HepG2 (cell line): ENCODE measurements at regions not wholly inside any gene's neighbourhood (a gene's known extent, or its start where the extent isn't known, plus 50 kb on each side); places are given as distances from the start of the nearest gene placed in this dataset.

Experiments
- ATAC-seq: fragments of 200-7000 bp; cut with Tn5 transposase; 3 replicates; pipeline ENCODE4 v1.9.1; 2020; ENCODE audit warnings: mild to moderate bottlenecking, moderate library complexity
- BruUV-seq: library from RNA; stranded (reverse); fragments of 400-500 nt; replicated peaks from 2 replicates; lab custom pipeline; 2021; lab: Mats Ljungman, UMichigan
- CTCF ChIA-PET: fragments of 300-600 bp; formaldehyde crosslinking; extraction: SDS; loops from one replicate; lab custom pipeline; 2021; ENCODE audit warnings: low total read pairs, inconsistent platforms, low intra/inter-chr PET ratio; lab: Yijun Ruan, JAX
- POLR2A ChIA-PET: fragments of 350-600 bp; sonication (Branson Sonifier 250); formaldehyde crosslinking; loops from one replicate; lab custom pipeline; 2020; ENCODE audit warnings: antibody characterized with exemption, inconsistent platforms; lab: Yijun Ruan, JAX
- DNase-seq: peaks from one replicate; pipeline ENCODE4 v3.0.0-alpha.2; 2015; ENCODE audit warnings: low spot score
- FAIRE-seq: peaks from 3 replicates; lab custom pipeline; 2011; peaks lifted over from hg19 to GRCh38; lab: Jason Lieb, UNC
- H2AFZ ChIP-seq: one replicate; pipeline ENCODE4 v1.6.1; 2011; ENCODE audit warnings: low read length, inconsistent platforms
- H3K27ac ChIP-seq: fragments of 300-600 bp; 3 replicates; pipeline ENCODE4 v1.8.0; 2011; ENCODE audit warnings: mixed run types, mild to moderate bottlenecking, mixed read lengths, low read length, inconsistent platforms; ENCODE audit not compliant: insufficient read depth; ENCODE audit errors: extremely low read length
- H3K27me3 ChIP-seq, 2 experiments: fragments of 200-600 bp in 1 of 2; 2 replicates in 1 of 2; 3 replicates in 1 of 2; pipeline versions ENCODE4 v1.6.0 to v1.8.0; 2011; ENCODE audit warnings: low read length in 2 of 2, mild to moderate bottlenecking in 2 of 2, moderate library complexity in 2 of 2, inconsistent platforms in 1 of 2; ENCODE audit not compliant: insufficient read depth in 2 of 2, control insufficient read depth in 1 of 2
- H3K36me3 ChIP-seq, 2 experiments: fragments of 200-600 bp in 1 of 2; replicated peaks in 1 of 2; 2 replicates in 1 of 2; 3 replicates in 1 of 2; pipeline versions ENCODE4 v1.5.1 to v1.8.0; 2011; ENCODE audit warnings: low read length in 2 of 2, inconsistent platforms in 1 of 2; ENCODE audit not compliant: insufficient read depth in 2 of 2, control insufficient read depth in 1 of 2
- H3K4me1 ChIP-seq: 2 replicates; pipeline ENCODE4 v1.5.1; 2012; ENCODE audit warnings: low read length, inconsistent platforms; ENCODE audit not compliant: insufficient read depth
- H3K4me2 ChIP-seq: 2 replicates; pipeline ENCODE4 v1.6.0; 2011; ENCODE audit warnings: low read depth, low read length, inconsistent platforms
- H3K4me3 ChIP-seq, 3 experiments: fragments of 200-600 bp in 1 of 3; sonication (generic), shearing (Covaris generic) in 1 of 3; replicated peaks in 1 of 3; 2 replicates each; pipeline ENCODE4 v1.5.1; 2011 to 2016; ENCODE audit warnings: low read length in 3 of 3, inconsistent platforms in 2 of 3, low read depth in 2 of 3, mild to moderate bottlenecking in 2 of 3, control low read depth in 1 of 3, mixed read lengths in 1 of 3; ENCODE audit not compliant: insufficient read depth in 1 of 3
- H3K79me2 ChIP-seq: one replicate; pipeline ENCODE4 v1.6.1; 2011; ENCODE audit warnings: low read length, inconsistent platforms; ENCODE audit not compliant: insufficient read depth
- H3K9ac ChIP-seq: 2 replicates; pipeline ENCODE4 v1.6.0; 2011; ENCODE audit warnings: mild to moderate bottlenecking, low read depth, low read length, inconsistent platforms; ENCODE audit not compliant: insufficient read depth
- H3K9me3 ChIP-seq: 2 replicates; pipeline ENCODE4 v1.5.1; 2012; ENCODE audit warnings: mild to moderate bottlenecking, low read length
- H4K20me1 ChIP-seq: 2 replicates; pipeline ENCODE4 v1.6.0; 2011; ENCODE audit warnings: inconsistent platforms, mild to moderate bottlenecking, low read length, moderate library complexity; ENCODE audit not compliant: insufficient read depth
- CENPT ChIP-seq: sonication (generic); formaldehyde crosslinking; IDR thresholded peaks from 2 replicates; pipeline ENCODE4 v1.8.0; 2022; ENCODE audit warnings: low read depth, mild to moderate bottlenecking, moderate library complexity, missing genetic modification reagents
- CHCHD3 ChIP-seq: sonication (generic); formaldehyde crosslinking; IDR thresholded peaks from 2 replicates; pipeline ENCODE4 v1.8.0; 2022; ENCODE audit warnings: mild to moderate bottlenecking, missing genetic modification reagents, moderate library complexity
- FIP1L1 ChIP-seq: fragments of 200-400 bp; formaldehyde crosslinking; IDR thresholded peaks from 2 replicates; pipeline ENCODE4 v1.6.1; 2018; ENCODE audit warnings: low read depth, mild to moderate bottlenecking, low read length, moderate library complexity, borderline replicate concordance; ENCODE audit not compliant: insufficient read depth
- JUND ChIP-seq: sonication (generic); formaldehyde crosslinking; IDR thresholded peaks from 2 replicates; pipeline ENCODE4 v1.8.0; 2022; ENCODE audit warnings: mild to moderate bottlenecking, missing genetic modification reagents
- MAZ ChIP-seq, 2 experiments: sonication (generic) in 1 of 2; formaldehyde crosslinking in 1 of 2; IDR thresholded peaks; 2 replicates each; pipeline versions ENCODE4 v1.5.0 to v1.6.1; 2012 to 2020; ENCODE audit warnings: low read depth in 2 of 2, mild to moderate bottlenecking in 2 of 2, borderline replicate concordance in 1 of 2, improper control_type of control experiment in 1 of 2, low read length in 1 of 2, missing genetic modification reagents in 1 of 2, moderate library complexity in 1 of 2
- MTF1 ChIP-seq: sonication (generic); formaldehyde crosslinking; IDR thresholded peaks from 2 replicates; pipeline ENCODE4 v1.5.0; 2020; ENCODE audit warnings: missing genetic modification reagents
- ZKSCAN8 ChIP-seq: IDR thresholded peaks from 2 replicates; pipeline ENCODE4 v1.6.1; 2016; ENCODE audit warnings: borderline replicate concordance, missing genetic modification reagents, missing compliant biosample characterization
- ZNF563 ChIP-seq: sonication (generic); formaldehyde crosslinking; IDR thresholded peaks from 2 replicates; pipeline ENCODE4 v1.8.0; 2022; ENCODE audit warnings: mild to moderate bottlenecking, moderate library complexity, missing genetic modification reagents
- WGBS: methylation state at CpG from one replicate; pipeline ENCODE4 v1.1.6; 2017; ENCODE audit warnings: low lambda C conversion rate; 5-methylcytosine and 5-hydroxymethylcytosine counted together
- in situ Hi-C: cut with HindIII; loops from 2 replicates; pipeline ENCODE4 v1.10.0; 2017; ENCODE audit warnings: low pct_unique_long_range_greater_than_20kb; ENCODE audit not compliant: extremely low pct_ligation_motif_present
- intact Hi-C: fragments of 100-400 bp; cut with micrococcal nuclease; formaldehyde crosslinking; loops from one replicate; pipeline ENCODE4 v1.10.0; 2022; ENCODE audit not compliant: unreplicated experiment
- TF ChIP-seq, protein P1 (sequence below): sonication (generic); formaldehyde crosslinking; IDR thresholded peaks from 2 replicates; pipeline ENCODE4 v1.4.0; 2020; ENCODE audit warnings: missing genetic modification reagents
- TF ChIP-seq, protein P2 (sequence below): IDR thresholded peaks from 2 replicates; pipeline ENCODE4 v1.6.1; 2016; ENCODE audit warnings: low read depth, control low read depth
- TF ChIP-seq, protein P3 (sequence below): sonication (generic); formaldehyde crosslinking; IDR thresholded peaks from 2 replicates; pipeline ENCODE4 v1.9.0; 2021; ENCODE audit warnings: missing genetic modification reagents, mild to moderate bottlenecking, borderline replicate concordance
- TF ChIP-seq, protein P4 (sequence below): sonication (generic); formaldehyde crosslinking; IDR thresholded peaks from 2 replicates; pipeline ENCODE4 v1.4.0; 2020; ENCODE audit warnings: missing genetic modification reagents
- TF ChIP-seq, protein P5 (sequence below): conservative IDR thresholded peaks from 2 replicates; pipeline ENCODE4 v1.6.1; 2018; ENCODE audit warnings: missing genetic modification reagents

DNA sequence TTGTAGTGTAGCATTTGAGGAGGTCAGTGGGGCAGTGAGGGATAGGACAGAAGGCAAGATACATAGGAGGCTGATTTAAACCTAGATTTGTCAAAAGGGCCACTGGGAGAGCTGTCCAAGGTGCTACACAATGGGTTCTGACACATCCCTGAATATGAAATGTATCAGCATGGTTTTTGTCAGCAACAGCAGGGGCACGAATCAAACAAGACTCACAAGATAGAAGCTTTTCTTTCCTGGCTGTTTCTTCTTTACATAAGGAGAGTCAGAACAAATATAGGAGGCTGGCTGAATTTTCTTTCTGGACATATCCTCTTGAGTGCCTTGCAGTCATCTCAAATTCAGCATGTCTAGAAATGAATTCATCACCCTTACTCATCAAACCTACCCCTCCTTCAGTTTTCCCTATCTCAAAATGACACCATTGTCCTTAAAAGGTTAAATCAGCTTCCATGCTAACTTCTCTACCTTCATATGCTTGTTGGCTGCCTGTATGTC, 130.5 kb downstream of the NPIPB5 start (continued):
- TF ChIP-seq, protein P1, sequence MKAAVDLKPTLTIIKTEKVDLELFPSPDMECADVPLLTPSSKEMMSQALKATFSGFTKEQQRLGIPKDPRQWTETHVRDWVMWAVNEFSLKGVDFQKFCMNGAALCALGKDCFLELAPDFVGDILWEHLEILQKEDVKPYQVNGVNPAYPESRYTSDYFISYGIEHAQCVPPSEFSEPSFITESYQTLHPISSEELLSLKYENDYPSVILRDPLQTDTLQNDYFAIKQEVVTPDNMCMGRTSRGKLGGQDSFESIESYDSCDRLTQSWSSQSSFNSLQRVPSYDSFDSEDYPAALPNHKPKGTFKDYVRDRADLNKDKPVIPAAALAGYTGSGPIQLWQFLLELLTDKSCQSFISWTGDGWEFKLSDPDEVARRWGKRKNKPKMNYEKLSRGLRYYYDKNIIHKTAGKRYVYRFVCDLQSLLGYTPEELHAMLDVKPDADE (CRISPR knock-in tag): 0 out of 2 replicates have a peak, but pooled peaks have one; percentile 6
- TF ChIP-seq, protein P2, sequence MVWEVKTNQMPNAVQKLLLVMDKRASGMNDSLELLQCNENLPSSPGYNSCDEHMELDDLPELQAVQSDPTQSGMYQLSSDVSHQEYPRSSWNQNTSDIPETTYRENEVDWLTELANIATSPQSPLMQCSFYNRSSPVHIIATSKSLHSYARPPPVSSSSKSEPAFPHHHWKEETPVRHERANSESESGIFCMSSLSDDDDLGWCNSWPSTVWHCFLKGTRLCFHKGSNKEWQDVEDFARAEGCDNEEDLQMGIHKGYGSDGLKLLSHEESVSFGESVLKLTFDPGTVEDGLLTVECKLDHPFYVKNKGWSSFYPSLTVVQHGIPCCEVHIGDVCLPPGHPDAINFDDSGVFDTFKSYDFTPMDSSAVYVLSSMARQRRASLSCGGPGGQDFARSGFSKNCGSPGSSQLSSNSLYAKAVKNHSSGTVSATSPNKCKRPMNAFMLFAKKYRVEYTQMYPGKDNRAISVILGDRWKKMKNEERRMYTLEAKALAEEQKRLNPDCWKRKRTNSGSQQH (CRISPR knock-in tag): 0 out of 2 replicates have a peak, but pooled peaks have one; percentile 40

DNA sequence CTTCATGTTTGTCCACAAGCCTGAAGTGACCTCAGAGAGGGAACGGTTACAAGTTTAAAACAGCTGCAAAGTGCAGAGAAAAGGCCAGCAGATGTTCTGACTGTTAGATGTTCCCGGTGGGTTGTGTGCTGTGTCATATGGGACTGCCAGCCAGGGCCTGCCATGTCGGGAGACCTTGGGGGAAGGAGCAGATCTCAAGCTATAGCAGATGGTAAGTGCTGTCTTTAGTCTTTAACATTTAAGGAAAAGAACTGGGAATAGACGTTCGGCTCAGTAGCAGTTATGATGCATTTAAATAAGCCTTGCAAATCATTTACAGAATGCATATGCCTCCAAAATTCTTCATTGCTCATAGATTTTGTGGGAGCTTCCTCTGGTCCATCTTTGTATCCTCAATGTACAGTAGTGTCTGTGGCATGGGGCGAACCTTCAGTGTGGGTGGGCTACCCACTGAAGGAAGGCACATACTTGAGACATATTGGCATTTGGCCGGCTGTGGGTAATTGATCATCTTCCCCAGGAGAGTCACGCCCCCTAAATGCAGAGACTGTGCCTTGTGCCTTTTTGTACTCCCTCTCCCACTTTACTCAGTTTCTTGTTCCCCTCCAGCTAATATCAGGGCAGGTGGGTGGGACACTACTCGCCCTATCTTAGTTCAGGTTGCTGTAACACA, 131.9 kb downstream of the NPIPB5 start:
- Histone ChIP-seq H3K4me3 (no peak overlapping the region), H3K4me1 (no peaks in the 10 kb centered on the region), H3K9me3 (no peaks in the 10 kb centered on the region), H3K4me2 (no peak overlapping the region), H2AFZ (no peak overlapping the region), H4K20me1 (no peaks in the 10 kb centered on the region), H3K27me3 (peaks cover 0 to 9% of the 10 kb centered on the region in 2 experiments; a peak in 2 of 5 replicates), H3K79me2 (no peaks in the 10 kb centered on the region), H3K27ac (no peak overlapping the region), H3K9ac (no peak overlapping the region), H3K36me3 (no peaks in the 10 kb centered on the region)
- DNase-seq (no peak), ATAC-seq (peak; percentile 27; the same call in 2 of the 3 replicates), FAIRE-seq (no peak)
- ChIA-PET POLR2A (no interaction called here), CTCF (no interaction called here)
- in situ Hi-C loops (no loop called here), intact Hi-C loops (no loop called here)
- no TSS peak for BruUV-seq
- WGBS: 3% methylated on average over 9 of the region's 9 CpGs
- TF ChIP-seq, protein P3, sequence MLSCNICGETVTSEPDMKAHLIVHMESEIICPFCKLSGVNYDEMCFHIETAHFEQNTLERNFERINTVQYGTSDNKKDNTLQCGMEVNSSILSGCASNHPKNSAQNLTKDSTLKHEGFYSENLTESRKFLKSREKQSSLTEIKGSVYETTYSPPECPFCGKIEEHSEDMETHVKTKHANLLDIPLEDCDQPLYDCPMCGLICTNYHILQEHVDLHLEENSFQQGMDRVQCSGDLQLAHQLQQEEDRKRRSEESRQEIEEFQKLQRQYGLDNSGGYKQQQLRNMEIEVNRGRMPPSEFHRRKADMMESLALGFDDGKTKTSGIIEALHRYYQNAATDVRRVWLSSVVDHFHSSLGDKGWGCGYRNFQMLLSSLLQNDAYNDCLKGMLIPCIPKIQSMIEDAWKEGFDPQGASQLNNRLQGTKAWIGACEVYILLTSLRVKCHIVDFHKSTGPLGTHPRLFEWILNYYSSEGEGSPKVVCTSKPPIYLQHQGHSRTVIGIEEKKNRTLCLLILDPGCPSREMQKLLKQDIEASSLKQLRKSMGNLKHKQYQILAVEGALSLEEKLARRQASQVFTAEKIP (CRISPR knock-in tag): 0 out of 2 replicates have a peak, but pooled peaks have one; percentile 39
- TF ChIP-seq ZKSCAN8 (CRISPR knock-in tag) (no peak), MAZ (IDR thresholded peaks at IDR 0.05; ENCODE audit: borderline replicate concordance, low read depth, low read length) (no peak), MAZ (CRISPR knock-in tag; IDR thresholded peaks at IDR 0.05; ENCODE audit: low read depth) (no peak), JUND (0 out of 2 replicates have a peak, but pooled peaks have one; percentile 23), CHCHD3 (CRISPR knock-in tag) (no peak), ZNF563 (CRISPR knock-in tag) (no peak), FIP1L1 (no peak), CENPT (0 out of 2 replicates have a peak, but pooled peaks have one; percentile 48), MTF1 (CRISPR knock-in tag) (no peak)
- TF ChIP-seq, protein P4, sequence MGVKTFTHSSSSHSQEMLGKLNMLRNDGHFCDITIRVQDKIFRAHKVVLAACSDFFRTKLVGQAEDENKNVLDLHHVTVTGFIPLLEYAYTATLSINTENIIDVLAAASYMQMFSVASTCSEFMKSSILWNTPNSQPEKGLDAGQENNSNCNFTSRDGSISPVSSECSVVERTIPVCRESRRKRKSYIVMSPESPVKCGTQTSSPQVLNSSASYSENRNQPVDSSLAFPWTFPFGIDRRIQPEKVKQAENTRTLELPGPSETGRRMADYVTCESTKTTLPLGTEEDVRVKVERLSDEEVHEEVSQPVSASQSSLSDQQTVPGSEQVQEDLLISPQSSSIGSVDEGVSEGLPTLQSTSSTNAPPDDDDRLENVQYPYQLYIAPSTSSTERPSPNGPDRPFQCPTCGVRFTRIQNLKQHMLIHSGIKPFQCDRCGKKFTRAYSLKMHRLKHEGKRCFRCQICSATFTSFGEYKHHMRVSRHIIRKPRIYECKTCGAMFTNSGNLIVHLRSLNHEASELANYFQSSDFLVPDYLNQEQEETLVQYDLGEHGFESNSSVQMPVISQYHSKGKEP (CRISPR knock-in tag): no peak
- TF ChIP-seq, protein P5, sequence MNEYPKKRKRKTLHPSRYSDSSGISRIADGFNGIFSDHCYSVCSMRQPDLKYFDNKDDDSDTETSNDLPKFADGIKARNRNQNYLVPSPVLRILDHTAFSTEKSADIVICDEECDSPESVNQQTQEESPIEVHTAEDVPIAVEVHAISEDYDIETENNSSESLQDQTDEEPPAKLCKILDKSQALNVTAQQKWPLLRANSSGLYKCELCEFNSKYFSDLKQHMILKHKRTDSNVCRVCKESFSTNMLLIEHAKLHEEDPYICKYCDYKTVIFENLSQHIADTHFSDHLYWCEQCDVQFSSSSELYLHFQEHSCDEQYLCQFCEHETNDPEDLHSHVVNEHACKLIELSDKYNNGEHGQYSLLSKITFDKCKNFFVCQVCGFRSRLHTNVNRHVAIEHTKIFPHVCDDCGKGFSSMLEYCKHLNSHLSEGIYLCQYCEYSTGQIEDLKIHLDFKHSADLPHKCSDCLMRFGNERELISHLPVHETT (CRISPR knock-in tag): no peak
